HG02981 (cell line): ENCODE measurements at regions not wholly inside any gene's neighbourhood (a gene's known extent, or its start where the extent isn't known, plus 50 kb on each side); places are given as distances from the start of the nearest gene placed in this dataset.
"Not testable (repeated sequence)": the region's sequence is repeated elsewhere in the genome, so short reads cannot be mapped to it uniquely, and the experiment has no call there.

ENCODE experiments used
- ATAC-seq: cut with Tn5 transposase; IDR thresholded peaks from one replicate; pipeline ENCODE4 v1.9.1; 2021; ENCODE audit warnings: mild to moderate bottlenecking, moderate library complexity; ENCODE audit not compliant: unreplicated experiment

- ATAC-seq, result no peak
Observed at GRCh38 chr3:5348229-5348902, 160.9 kb downstream of the EDEM1 start.

DNA sequence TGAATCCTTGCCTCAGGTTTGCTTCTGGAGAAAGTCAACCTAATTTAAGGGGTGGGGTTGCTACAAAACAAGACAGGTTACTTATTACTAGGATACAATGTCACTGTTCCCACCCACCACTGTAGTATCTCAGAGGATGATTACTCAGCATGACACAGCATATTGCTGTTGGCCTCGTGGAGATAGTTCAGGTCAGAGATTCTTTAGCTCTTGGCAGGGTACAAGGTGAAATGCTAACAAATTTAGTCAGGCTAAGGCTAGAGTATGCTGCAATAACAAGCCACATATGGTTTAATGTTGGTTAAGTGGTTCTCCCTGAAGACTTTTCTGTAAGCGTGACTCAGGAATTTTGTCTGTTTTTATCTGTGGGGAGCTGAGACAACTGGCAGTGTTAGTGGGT lies 161.8 kb downstream of the EDEM1 start:
- ATAC-seq, result no peak

DNA sequence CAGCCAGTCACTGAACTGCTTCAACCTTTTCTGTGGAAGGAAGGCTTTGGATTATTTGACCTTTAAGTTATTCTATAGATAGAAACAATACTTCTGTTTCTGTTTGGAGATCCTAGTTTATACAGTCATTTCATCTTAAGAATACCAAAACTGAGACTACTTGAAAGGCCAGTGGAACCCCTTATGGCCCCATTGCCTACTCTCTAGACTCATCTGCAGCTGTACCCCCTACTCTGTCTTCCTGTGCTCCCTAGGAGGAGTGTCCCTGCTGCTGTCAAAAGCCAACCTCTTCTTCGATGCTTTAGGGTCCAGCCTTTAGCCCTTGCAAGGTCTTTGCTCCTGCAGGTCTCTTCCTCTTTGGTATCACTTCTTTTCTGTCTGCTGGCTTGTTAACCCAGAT lies 169.6 kb downstream of the EDEM1 start:
- no peak for ATAC-seq

GRCh38 chr3:5358911-5359310 lies 171.4 kb downstream of the EDEM1 start:
- ATAC-seq, result no peak

DNA sequence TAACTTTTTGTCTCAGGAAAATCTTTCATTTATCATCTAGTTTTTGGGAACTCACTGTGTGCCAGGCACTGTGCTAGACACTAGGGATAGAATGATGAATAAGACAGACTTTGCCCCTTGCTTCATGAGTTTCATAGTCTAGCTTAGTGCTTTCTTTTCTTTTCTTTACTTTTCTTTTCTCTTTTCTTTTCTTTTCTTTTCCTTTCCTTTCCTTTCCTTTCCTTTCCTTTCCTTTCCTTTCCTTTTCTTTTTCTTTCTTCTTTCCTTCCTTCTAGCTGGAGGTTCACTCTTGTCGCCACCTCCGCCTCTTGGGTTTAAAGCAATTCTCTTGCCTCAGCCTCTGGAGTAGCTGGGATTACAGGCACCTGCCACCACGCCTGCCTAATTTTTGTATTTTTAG lies 172.9 kb downstream of the EDEM1 start:
- no peak for ATAC-seq

- ATAC-seq, result no peak
Observed at GRCh38 chr3:5366746-5367145, 179.2 kb downstream of the EDEM1 start.

- not testable (repeated sequence) for ATAC-seq
Observed at GRCh38 chr3:5371555-5371954, 184.0 kb downstream of the EDEM1 start.

- ATAC-seq, result no peak
Observed at GRCh38 chr3:5376761-5377160, 189.3 kb downstream of the EDEM1 start.

DNA sequence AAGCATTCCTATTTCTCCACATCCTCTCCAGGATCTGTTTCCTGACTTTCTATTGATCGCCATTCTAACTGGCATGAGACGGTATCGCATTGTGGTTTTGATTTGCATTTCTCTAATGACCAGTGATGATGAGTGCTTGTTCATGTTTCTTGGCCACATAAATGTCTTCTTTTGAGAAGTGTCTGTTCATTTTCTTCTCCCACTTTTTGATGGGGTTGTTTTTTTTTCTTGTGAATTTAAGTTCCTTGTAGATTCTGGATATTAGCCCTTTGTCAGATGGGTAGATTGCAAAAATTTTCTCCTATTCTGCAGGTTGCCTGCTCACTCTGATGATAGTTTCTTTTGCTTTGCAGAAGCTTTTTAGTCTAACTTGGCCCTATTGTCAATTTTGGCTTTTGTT lies 191.8 kb downstream of the EDEM1 start:
- not testable (repeated sequence) for ATAC-seq

DNA sequence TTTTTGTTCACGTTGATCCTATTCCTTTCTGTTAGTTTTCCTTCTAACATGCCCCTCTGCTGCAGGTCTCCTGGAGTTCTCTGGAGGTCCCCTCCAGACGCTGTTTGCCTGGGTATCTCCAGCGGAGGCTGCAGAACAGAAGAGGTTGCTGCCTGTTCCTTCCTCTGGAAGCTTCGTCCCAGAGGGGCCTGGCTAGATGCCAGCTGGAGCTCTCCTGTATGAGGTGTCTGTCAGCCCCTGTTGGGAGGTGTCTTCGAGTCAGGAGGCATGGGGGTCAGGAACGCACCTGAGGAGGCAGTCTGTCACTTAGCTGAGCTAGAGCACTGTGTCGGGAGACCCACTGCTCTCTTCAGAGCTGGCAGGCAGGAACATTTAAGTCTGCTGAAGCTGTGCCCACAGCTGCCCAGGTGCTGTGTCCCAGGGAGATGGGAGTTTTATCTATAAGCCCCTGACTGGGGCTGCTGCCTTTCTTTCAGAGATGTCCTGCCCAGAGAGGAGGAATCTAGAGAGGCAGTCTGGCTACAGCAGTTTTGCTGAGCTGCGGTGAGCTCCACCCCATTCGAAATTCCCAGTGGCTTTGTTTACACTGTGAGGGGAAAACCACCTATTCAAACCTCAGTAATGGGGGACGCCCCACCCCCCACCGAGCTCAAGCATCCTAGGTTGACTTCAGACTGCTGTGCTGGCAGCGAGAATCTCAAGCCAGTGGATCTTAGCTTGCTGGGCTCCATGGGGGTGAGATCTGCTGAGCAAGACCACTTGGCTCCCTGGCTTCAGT lies 196.2 kb downstream of the EDEM1 start:
- not testable (repeated sequence) for ATAC-seq

DNA sequence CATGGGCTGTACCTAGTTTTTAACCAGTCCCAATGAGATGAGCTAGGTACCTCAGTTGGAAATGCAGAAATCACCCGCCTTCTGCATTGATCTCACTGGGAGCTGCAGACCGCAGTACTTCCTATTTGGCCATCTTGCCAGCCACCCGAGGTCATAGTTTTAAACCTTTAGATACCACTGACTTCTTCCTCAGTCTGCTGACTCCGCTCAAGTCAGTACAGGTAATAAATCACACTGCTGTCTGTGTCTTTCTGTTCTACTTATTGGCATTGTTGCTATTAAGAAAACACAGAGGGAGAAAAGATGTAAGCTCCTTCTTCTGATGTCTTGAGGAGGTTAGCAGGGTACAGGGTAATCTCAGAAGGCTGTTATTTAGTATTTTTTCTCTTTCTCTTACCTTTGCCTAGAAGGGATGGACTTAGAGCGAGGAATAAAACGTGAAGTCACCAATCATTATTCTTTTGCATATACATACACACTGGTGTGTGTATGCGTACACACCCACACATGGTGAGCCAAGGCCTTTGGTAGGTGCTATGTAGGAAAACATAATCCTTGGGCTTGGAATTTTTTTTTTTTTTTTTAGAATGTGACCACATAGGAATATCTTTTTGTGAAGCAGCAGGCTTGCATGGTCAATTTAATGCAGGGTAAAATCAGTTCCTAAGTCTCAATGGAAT lies 197.2 kb downstream of the EDEM1 start:
- no peak for ATAC-seq

- ATAC-seq, result no peak
Observed at GRCh38 chr3:5388091-5388490, 200.6 kb downstream of the EDEM1 start.

DNA sequence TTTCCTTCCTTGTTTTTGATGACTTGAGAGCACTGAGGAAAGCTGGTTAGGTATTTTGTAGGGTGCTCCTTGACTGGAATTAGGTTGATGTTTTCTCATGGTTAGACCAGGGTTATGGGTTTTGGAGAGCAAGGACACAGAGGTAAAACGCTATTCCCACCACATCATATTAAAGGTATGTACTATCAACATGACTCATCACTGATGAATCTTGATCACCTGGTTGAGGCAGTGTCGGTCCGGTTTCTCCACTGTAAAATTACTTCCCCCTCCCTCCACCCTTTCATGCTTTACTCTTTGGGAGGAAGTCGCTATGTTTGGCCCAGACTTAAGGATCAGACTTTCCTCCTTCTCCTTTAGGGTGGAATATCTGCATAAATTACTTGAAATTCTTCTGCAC lies 201.6 kb downstream of the EDEM1 start:
- ATAC-seq, result no peak

DNA sequence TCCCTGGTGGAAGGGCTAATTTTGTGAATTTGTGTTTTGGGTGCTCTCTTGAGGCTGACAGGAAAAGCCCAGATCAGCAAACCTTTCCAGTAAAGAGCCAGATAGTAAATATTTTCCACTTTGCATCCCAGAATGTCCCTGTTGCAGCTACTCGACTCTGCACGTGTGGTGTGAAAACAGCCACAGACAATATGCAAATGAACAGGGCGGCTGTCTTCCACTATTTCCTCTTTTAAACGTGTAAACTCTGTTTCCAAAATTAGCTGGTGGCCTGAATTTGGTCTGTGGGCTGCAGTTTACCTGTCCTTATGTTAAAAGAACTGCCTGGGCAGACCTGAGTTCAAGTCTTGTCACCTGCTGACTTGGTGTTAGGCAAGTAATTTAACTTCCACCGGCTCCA lies 202.7 kb downstream of the EDEM1 start:
- peak; percentile 52 for ATAC-seq

GRCh38 chr3:5390936-5391625 lies 203.6 kb downstream of the EDEM1 start:
- ATAC-seq, result no peak

GRCh38 chr3:5401002-5401401 lies 213.5 kb downstream of the EDEM1 start:
- ATAC-seq, result no peak

DNA sequence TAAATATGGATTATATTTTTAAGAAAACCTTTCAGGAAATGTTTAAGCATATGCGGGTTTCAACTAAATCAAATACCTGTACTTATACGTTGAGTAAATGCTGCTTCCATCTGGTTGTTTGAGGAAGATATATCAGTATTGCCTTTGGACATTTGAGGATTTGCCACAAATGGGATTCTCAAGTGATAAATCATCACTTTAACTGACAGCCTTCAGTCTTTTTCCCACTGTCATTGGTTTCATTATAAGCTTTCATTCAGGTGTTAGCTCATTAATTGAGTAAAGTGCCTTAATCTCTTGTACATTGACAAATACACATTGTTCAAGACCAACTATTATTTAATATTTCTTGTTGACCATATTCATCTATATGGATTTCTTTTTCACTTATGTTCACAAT lies 217.2 kb downstream of the EDEM1 start:
- ATAC-seq, result no peak

DNA sequence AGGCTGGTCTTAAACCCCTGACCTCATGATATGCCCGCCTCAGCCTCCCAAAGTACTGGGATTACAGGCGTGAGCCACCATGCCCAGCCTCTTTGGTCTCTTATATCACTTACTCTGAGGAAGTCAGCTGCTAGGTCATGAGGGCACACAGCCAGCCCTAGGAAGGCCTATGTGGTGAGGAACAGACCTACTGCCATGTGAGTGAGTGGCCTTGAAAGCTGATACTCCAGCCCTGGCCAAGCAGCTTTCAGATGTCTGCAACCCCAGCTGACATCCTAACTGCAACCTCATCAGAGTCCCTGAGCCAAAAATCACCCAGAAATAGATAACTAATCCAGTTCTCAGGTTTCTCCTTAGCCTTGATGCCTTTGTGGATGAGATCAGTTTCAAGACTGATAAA lies 224.3 kb downstream of the EDEM1 start:
- ATAC-seq, result no peak

GRCh38 chr3:5423076-5423475 lies 235.6 kb downstream of the EDEM1 start:
- ATAC-seq, result no peak

DNA sequence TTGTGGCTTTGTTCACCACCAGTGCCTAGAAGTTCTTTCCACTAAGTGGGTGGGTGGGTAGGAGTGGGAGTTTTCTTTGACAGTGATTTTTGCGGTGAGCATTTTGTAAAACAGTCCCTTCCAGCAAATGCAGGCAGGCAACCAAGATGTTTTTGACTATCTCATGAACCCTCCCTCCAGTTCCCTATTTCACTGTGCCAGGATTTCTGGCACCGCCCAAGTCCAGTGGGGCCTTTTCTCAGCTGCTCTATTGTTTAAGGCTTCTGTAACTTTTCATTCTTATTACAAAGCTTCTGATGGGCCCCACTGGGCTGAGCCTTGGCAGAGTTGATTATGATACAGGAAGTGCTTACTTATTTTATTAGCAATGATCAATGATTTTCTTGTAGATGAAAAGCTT lies 236.0 kb downstream of the EDEM1 start:
- ATAC-seq, result no peak

GRCh38 chr3:5425371-5425770 lies 237.9 kb downstream of the EDEM1 start:
- no peak for ATAC-seq
